ENCODE measurements at regions not wholly inside any gene's neighbourhood (a gene's known extent, or its start where the extent isn't known, plus 50 kb on each side); places are given as distances from the start of the nearest gene placed in this dataset.

DNA sequence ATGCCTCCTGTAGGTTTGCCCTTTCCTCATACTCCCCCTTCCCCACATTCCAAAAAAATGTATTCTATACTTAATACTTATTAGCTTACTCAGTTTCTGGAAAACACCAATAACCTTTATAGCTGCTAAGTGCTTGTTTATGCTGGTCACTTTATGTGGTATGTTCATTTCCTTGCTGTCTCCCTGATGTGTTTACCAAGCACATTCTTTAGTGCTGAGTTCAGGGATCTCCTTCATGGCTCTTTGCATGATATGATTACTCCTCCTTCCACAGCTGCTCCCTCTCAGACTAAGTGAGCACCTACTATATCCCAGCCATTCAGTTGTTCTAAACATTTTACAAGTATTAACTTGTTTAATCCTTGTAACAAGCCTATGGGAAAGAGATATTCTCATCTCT, 698.3 kb upstream of the FANCL start:
- no peak for DNase-seq (ENCODE audit: extremely low spot score)
- ChIA-PET POLR2A (interaction anchor here (0.6 kb wide), 1 partner anchor 1622 kb away, joined by 3 read pairs; no protein-coding TSS in a partner anchor), CTCF (no interaction called here)
- TF ChIP-seq HDGF (IDR thresholded peaks at IDR 0.05; ENCODE audit: borderline replicate concordance) (no peak), NFRKB (IDR thresholded peaks at IDR 0.05) (no peak), BHLHE40 (IDR thresholded peaks at IDR 0.05; ENCODE audit: borderline replicate concordance) (no peak)

DNA sequence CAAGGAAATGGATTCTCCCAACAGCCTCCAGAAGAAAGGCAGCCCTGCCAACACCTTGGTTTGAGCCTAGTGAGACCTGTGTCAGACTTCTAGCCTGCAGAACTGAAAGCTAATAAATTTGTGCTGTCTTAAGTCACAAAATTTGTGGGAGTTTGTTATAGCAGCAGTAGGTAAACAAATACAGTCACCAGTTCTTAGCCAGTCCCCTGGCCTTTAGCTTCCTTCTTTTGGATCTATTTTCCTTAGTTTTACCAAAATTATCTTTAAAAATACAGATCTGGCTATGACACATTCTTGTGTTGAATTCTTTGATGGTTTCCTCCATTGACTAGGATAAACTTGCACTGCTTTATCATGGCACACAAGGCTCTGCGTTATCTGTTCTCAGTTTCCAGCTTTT, 697.9 kb upstream of the FANCL start:
- CTCF ChIA-PET = no interaction called here
- TF ChIP-seq, protein P1, sequence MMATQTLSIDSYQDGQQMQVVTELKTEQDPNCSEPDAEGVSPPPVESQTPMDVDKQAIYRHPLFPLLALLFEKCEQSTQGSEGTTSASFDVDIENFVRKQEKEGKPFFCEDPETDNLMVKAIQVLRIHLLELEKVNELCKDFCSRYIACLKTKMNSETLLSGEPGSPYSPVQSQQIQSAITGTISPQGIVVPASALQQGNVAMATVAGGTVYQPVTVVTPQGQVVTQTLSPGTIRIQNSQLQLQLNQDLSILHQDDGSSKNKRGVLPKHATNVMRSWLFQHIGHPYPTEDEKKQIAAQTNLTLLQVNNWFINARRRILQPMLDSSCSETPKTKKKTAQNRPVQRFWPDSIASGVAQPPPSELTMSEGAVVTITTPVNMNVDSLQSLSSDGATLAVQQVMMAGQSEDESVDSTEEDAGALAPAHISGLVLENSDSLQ (IDR thresholded peaks at IDR 0.05) = no peak
- TF ChIP-seq ZNF384 (IDR thresholded peaks at IDR 0.05) (no peak), NFRKB (IDR thresholded peaks at IDR 0.05) (no peak), FOXM1 (IDR thresholded peaks at IDR 0.05; ENCODE audit: borderline replicate concordance) (no peak), CTBP1 (IDR thresholded peaks at IDR 0.05; ENCODE audit: borderline replicate concordance) (no peak), FOXA1 (IDR thresholded peaks at IDR 0.05) (no peak), TARDBP (IDR thresholded peaks at IDR 0.05) (no peak), BHLHE40 (IDR thresholded peaks at IDR 0.05; ENCODE audit: borderline replicate concordance) (no peak), FOXK2 (IDR thresholded peaks at IDR 0.05) (no peak), SUZ12 (IDR thresholded peaks at IDR 0.05) (no peak), ELF4 (IDR thresholded peaks at IDR 0.05) (no peak), LEF1 (IDR thresholded peaks at IDR 0.05; ENCODE audit: borderline replicate concordance) (no peak), HDGF (IDR thresholded peaks at IDR 0.05; ENCODE audit: borderline replicate concordance) (no peak), L3MBTL2 (conservative IDR thresholded peaks at IDR 0.05) (no peak), ARNT (IDR thresholded peaks at IDR 0.05) (no peak), SP1 (IDR thresholded peaks at IDR 0.05) (no peak)
- no peak for DNase-seq (ENCODE audit: extremely low spot score)
- POLR2A ChIA-PET = interaction anchor here (0.6 kb wide), 1 partner anchor 1622 kb away, joined by 3 read pairs; no protein-coding TSS in a partner anchor

- no peak for TF ChIP-seq SP1 (IDR thresholded peaks at IDR 0.05)
- TF ChIP-seq CTBP1 (IDR thresholded peaks at IDR 0.05; ENCODE audit: borderline replicate concordance) = no peak
- TF ChIP-seq, protein P1 (IDR thresholded peaks at IDR 0.05) = no peak
- no peak for TF ChIP-seq HDGF (IDR thresholded peaks at IDR 0.05; ENCODE audit: borderline replicate concordance)
- TF ChIP-seq L3MBTL2 (conservative IDR thresholded peaks at IDR 0.05) = no peak
- TF ChIP-seq FOXA1 (IDR thresholded peaks at IDR 0.05) = no peak
- TF ChIP-seq BHLHE40 (IDR thresholded peaks at IDR 0.05; ENCODE audit: borderline replicate concordance) = no peak
- no peak for TF ChIP-seq FOXM1 (IDR thresholded peaks at IDR 0.05; ENCODE audit: borderline replicate concordance)
- TF ChIP-seq FOXK2 (IDR thresholded peaks at IDR 0.05) = no peak
- TF ChIP-seq SUZ12 (IDR thresholded peaks at IDR 0.05) = no peak
- TF ChIP-seq TARDBP (IDR thresholded peaks at IDR 0.05) = no peak
- TF ChIP-seq LEF1 (IDR thresholded peaks at IDR 0.05; ENCODE audit: borderline replicate concordance) = no peak
- no peak for TF ChIP-seq NFRKB (IDR thresholded peaks at IDR 0.05)
- no peak for TF ChIP-seq ZNF384 (IDR thresholded peaks at IDR 0.05)
- POLR2A ChIA-PET = no interaction called here
- no peak for DNase-seq (ENCODE audit: extremely low spot score)
- CTCF ChIA-PET = no interaction called here
These were observed 691.7 kb upstream of the FANCL start for GRCh38 chr2:58932801-58933200.

DNA sequence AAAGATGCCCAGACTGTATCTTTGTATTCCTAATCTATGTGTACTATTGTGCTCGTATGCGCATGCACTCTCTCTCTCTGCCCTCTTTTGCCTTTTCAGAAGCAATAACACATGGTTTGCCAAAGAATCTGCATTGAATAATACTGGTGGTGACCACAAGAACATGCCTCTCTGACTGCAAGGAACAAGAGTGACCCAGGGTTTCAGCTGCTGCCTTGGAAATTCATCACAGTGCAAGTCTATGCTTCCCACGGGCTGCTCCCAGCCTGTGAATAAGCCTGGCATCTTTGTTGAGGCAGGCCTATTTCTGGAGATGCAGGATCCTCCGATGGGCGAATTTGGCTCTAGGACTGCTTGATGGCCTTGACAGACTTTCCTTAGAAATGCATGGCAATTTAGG, 689.4 kb upstream of the FANCL start:
- TF ChIP-seq BHLHE40 (IDR thresholded peaks at IDR 0.05; ENCODE audit: borderline replicate concordance) (no peak), HDGF (IDR thresholded peaks at IDR 0.05; ENCODE audit: borderline replicate concordance) (no peak), SP1 (IDR thresholded peaks at IDR 0.05) (no peak), NFRKB (IDR thresholded peaks at IDR 0.05) (no peak), ZNF384 (IDR thresholded peaks at IDR 0.05) (no peak), CTBP1 (IDR thresholded peaks at IDR 0.05; ENCODE audit: borderline replicate concordance) (no peak), TARDBP (IDR thresholded peaks at IDR 0.05) (no peak), L3MBTL2 (conservative IDR thresholded peaks at IDR 0.05) (no peak), ELF4 (IDR thresholded peaks at IDR 0.05) (no peak), FOXK2 (IDR thresholded peaks at IDR 0.05) (no peak), LEF1 (IDR thresholded peaks at IDR 0.05; ENCODE audit: borderline replicate concordance) (no peak), FOXA1 (IDR thresholded peaks at IDR 0.05) (no peak), FOXM1 (IDR thresholded peaks at IDR 0.05; ENCODE audit: borderline replicate concordance) (no peak), SUZ12 (IDR thresholded peaks at IDR 0.05) (no peak), ARNT (IDR thresholded peaks at IDR 0.05) (no peak)
- TF ChIP-seq, protein P1 (IDR thresholded peaks at IDR 0.05) = no peak
- no peak for DNase-seq (ENCODE audit: extremely low spot score)
- POLR2A ChIA-PET = no interaction called here
- CTCF ChIA-PET = no interaction called here

GRCh38 chr2:58928973-58929372, 687.8 kb upstream of the FANCL start:
- ChIA-PET CTCF (interaction anchor here (1.0 kb wide), 1 partner anchor 19 kb away, joined by 6 read pairs; no protein-coding TSS in a partner anchor), POLR2A (no interaction called here)
- TF ChIP-seq BHLHE40 (IDR thresholded peaks at IDR 0.05; ENCODE audit: borderline replicate concordance) (no peak), HDGF (IDR thresholded peaks at IDR 0.05; ENCODE audit: borderline replicate concordance) (no peak), LEF1 (IDR thresholded peaks at IDR 0.05; ENCODE audit: borderline replicate concordance) (no peak), ELF4 (IDR thresholded peaks at IDR 0.05) (no peak), FOXK2 (IDR thresholded peaks at IDR 0.05) (no peak), L3MBTL2 (conservative IDR thresholded peaks at IDR 0.05) (no peak), ARNT (IDR thresholded peaks at IDR 0.05) (no peak), FOXM1 (IDR thresholded peaks at IDR 0.05; ENCODE audit: borderline replicate concordance) (no peak), SUZ12 (IDR thresholded peaks at IDR 0.05) (no peak)
- TF ChIP-seq, protein P1 (IDR thresholded peaks at IDR 0.05) = no peak
- DNase-seq (ENCODE audit: extremely low spot score) = no peak

DNA sequence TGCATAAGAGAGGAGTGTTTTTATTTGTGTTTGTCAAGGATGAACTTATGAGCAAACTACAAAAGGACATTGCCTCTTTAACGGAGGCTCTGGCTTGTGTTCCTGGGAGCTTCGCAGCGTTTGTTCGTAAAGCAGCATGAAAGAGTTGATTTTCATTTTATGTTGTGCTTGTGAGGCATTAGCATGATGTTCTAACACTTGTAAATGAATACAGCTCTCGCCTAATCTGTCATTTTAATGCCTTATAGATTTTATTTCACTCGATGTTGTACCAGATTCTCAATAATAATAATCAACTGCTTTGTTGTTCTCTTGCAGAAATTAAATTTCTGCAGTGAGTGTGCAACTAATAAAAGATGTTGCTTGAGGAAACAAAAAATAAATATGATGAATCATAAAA, 687.3 kb upstream of the FANCL start:
- no peak for DNase-seq (ENCODE audit: extremely low spot score)
- TF ChIP-seq HDGF (IDR thresholded peaks at IDR 0.05; ENCODE audit: borderline replicate concordance) (no peak), ELF4 (IDR thresholded peaks at IDR 0.05) (no peak), SUZ12 (IDR thresholded peaks at IDR 0.05) (no peak), FOXK2 (IDR thresholded peaks at IDR 0.05) (no peak), ARNT (IDR thresholded peaks at IDR 0.05) (no peak), LEF1 (IDR thresholded peaks at IDR 0.05; ENCODE audit: borderline replicate concordance) (no peak), L3MBTL2 (conservative IDR thresholded peaks at IDR 0.05) (no peak), NFRKB (IDR thresholded peaks at IDR 0.05) (no peak), CTBP1 (IDR thresholded peaks at IDR 0.05; ENCODE audit: borderline replicate concordance) (no peak), ZNF384 (IDR thresholded peaks at IDR 0.05) (no peak), BHLHE40 (IDR thresholded peaks at IDR 0.05; ENCODE audit: borderline replicate concordance) (no peak), SP1 (IDR thresholded peaks at IDR 0.05) (no peak), FOXM1 (IDR thresholded peaks at IDR 0.05; ENCODE audit: borderline replicate concordance) (no peak)
- TF ChIP-seq, protein P1 (IDR thresholded peaks at IDR 0.05) = no peak
- CTCF ChIA-PET = no interaction called here
- POLR2A ChIA-PET = no interaction called here

Measured in HEK293T (cell line).